GM19043 (cell line): ENCODE measurements at regions not wholly inside any gene's neighbourhood (a gene's known extent, or its start where the extent isn't known, plus 50 kb on each side); places are given as distances from the start of the nearest gene placed in this dataset.
"Not testable (repeated sequence)": the region's sequence is repeated elsewhere in the genome, so short reads cannot be mapped to it uniquely, and the experiment has no call there.

Experiments
- ATAC-seq: cut with Tn5 transposase; IDR thresholded peaks from one replicate; pipeline ENCODE4 v1.9.1; 2021; ENCODE audit warnings: low read depth; ENCODE audit not compliant: unreplicated experiment

- ATAC-seq, result no peak
These were observed 766.7 kb downstream of the GBE1 start for GRCh38 chr3:80994767-80995166.

DNA sequence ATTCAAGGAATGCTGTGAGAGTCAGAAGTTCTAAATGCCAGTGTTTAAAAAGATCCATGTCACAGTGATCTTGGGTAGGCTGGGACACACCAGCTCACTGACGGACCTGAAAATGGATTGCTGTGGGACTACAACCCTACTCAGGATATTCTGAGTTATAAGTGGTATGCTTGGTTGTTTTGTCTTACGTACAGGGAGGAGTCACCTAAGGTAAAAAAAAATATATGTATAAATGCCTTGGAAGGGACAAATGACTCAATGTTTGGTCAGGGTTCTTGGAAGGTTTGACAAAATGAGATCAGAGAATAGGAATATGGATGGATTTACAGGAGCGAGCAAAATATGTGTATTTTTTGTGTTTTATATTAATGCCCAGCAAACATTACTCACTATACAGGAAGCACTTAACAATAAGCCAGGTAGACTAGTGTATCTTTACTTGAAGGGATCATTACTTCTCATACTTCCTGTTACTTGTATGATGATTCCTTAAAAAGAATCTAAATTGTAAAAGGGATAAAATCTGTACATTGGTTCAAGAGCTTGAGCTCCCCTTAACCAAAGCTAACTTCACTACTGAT, 767.3 kb downstream of the GBE1 start:
- no peak for ATAC-seq

DNA sequence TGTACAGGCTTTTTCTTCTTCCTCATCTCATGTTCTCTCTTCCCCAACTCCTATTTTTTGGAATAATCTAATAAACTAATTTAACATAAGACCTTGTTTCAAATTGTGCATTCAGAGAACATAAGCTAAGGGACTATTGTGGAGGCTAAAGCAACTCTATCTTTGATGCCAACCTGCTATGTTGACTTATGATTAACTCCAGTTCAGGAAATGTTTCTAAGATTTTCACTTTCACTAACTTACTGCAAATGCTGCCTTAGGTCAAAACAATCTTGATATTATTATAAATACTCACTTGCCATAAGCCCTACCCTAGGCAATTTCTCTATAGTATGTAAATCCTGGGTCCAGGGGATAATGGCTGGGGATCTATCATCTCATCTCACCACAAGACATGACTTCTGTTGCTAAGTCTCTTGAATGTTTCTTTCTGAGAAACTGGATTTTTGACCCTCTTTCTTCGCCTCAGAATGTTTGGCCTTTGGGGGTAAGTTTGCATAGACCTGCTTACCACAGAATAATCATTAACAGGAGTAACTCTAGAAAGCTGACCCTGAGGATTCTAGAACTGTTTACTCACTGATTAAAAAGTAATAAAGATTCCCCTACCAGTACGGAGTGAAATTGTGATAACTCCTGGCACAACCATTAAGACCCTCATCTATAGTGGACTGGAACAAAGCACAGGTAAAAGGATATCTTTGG, 768.1 kb downstream of the GBE1 start:
- peak; percentile 72 for ATAC-seq

- ATAC-seq, result no peak
These were observed 777.7 kb downstream of the GBE1 start for GRCh38 chr3:80983753-80984152.

DNA sequence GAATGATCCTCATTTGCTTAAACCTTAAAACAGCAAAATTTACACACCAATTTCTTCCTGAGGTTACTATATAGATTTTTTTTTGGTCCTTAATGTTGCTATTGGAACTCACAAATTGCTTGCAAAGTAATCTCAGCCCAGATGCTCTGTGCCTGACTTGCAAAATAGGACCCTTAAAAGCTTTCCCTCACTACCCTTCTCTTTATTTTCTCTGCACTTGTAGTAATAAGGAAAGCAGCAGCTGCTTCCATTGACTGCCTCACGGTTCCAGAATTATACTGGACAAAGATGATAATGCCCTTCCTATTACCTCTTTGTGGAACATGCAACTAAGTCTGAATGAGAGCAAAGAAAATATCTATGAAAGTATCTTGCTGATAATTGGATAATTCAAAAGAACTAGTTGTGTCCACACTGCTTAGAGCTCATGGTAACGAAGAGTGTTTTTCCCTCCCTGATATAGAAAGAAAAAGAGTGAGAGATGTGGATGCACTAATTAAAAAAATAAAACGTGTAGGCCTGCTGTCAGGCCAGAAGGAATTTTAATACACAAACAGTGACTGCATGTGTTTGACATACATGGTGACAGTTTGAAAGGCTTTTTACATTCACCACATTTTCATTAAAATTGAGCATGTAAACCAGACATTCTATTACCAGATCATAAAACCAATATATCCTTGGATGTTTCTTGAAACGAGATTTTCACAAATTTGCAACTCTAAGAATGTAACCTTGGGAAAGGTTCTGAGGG, 783.1 kb downstream of the GBE1 start:
- no peak for ATAC-seq

DNA sequence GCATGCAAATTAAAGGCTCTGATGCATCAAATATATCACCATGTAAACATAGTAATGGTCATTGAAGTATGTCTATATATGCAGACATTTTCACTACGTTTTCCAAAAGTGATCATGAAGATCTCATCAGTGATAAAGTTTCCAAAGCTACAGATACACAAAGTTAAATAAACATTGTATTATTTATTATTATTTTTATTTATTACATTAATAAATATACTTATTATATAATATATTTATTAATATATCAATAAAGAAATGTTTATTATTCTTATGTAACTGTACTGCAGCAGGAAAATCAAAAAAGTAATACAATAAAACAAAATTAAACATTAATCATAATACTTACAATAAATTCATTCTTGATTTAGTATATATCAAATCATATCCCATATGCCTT, 791.2 kb downstream of the GBE1 start:
- no peak for ATAC-seq

- no peak for ATAC-seq
These were observed 831.9 kb downstream of the GBE1 start for GRCh38 chr3:80929576-80929975.

GRCh38 chr3:80914854-80915253, 846.6 kb downstream of the GBE1 start:
- no peak for ATAC-seq

GRCh38 chr3:80898211-80898610, 863.2 kb downstream of the GBE1 start:
- no peak for ATAC-seq

GRCh38 chr3:80897005-80897404, 864.4 kb downstream of the GBE1 start:
- ATAC-seq, result not testable (repeated sequence)

DNA sequence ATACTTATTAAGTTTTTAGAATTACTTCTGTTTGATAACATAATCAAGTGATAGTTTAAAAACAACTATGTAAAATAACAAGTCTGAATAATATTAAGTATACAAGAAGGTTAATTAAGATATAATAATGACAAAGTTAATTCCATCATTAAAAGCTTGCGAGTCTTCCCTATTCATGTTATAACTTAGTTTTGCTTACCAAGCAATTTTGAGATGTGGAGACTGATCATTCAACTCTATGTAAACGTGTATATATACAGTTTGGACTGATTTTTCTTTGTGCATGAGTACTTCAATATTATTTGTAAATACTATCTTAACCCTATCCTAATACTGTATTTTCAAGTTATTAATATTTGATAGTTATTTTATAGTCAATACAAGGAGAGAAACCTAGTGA, 870.9 kb downstream of the GBE1 start:
- no peak for ATAC-seq

GRCh38 chr3:80889535-80889934, 871.9 kb downstream of the GBE1 start:
- no peak for ATAC-seq

GRCh38 chr3:80870476-80871041, 890.9 kb downstream of the GBE1 start:
- ATAC-seq, result no peak

DNA sequence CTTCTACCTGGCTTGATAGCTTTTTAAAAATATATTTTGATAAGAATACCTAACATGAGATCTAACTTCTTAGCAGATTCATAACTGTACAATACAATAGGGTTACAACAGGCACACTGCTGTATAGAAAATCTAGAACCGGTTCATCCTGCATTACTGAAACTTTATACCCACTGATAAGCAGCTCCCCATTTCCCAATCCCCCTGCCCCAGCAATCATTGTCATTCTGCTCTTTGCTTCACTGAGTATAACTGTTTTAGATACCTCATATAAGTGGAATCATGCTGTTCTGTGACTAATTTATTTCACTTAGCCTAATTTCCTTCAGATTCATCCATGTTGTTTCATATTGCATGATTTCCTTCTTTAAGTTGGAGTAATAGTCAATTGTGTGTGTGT, 906.0 kb downstream of the GBE1 start:
- no peak for ATAC-seq

DNA sequence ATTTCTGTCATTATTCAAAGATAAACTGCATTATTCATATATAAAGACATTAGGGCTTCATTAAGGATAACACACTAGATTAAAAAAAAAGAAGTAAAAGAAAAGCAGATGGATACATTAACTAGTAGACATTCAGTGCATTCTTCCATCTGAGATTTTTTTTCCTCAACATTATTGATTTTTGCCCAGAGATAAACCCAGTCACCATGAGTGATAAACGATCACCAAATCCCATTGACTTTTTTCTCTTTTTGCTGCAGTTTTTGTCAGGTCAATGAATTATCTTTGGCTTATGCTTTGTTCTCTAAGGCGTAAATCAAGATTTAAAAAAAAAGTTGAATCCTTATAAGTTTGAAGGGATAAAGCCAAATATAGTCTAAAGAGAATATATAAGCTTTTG, 925.0 kb downstream of the GBE1 start:
- no peak for ATAC-seq

GRCh38 chr3:80807577-80807976, 953.9 kb downstream of the GBE1 start:
- no peak for ATAC-seq

DNA sequence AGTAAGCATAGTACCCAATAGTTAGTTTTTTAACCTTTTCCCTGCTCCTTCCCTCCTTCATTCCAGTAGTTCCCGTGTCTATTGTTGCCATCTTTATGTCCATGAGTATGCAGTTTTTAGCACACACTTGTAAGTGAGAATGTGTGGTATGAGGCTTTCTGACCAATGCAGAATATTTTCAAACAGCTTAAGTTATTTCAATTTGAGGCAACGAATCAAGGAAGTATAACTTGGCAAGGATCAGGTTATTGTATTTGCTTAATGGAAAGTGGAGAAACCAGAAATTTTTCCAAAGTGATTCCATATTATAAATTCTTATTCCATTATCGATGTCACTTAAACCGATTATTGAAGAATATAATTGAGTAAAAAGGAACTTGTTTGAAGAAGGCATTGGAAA, 954.8 kb downstream of the GBE1 start:
- ATAC-seq, result no peak

DNA sequence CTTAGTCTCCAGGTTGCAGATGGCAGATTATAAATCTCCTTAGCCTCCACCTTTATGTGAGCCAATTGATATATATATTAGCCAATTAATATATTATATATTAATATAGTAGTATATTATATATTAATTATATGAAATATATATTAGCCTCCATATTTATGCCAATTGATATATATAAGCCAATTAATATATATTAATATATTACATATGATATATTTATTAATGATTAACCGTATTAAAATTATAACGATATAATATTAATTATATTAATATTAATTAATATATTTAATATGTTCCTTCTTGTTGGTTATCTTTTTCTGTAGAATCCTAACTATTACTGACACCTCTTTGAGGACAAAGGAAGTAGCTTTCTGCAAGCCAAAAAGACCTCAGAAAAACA, 972.5 kb downstream of the GBE1 start:
- ATAC-seq, result no peak

- no peak for ATAC-seq
These were observed 975.6 kb downstream of the GBE1 start for GRCh38 chr3:80785875-80786274.

DNA sequence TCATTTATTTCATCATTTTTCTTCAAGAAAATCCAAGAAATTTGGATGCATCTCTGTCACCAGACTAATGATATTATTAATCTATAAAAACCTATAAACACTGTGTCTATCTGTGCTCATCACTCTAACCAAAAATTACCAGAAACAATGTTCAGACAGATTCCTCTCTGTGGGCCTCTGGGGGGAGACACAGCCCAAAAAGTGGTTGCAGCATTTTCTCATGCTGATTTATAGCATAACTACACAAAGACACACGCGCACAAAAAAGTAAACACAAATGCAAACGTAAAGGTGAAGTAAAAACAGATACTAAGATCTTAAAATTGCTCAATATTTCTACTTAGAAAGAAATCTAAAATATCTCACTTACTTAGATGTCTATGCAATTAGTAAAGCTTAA, 976.0 kb downstream of the GBE1 start:
- no peak for ATAC-seq

DNA sequence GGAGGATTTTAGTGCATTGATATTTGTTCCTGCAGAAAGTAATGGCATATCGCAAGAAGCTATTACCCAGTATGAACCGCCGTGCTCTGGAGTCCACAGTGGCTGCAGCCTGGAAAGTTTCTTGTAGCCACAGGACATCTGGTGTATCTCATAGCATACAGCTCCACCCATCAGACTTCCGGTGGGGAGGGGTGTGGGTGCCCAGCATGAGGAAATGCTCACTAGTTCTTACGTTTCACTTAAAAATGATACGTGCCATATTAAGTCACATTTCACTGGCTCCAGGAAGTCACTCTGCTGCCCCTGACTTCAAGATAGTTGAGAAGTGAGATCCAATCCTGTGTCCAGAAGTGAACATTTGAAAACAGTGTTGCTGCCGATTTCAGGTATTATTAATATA, 990.4 kb downstream of the GBE1 start:
- no peak for ATAC-seq
